ENCODE measurements at regions not wholly inside any gene's neighbourhood (a gene's known extent, or its start where the extent isn't known, plus 50 kb on each side); places are given as distances from the start of the nearest gene placed in this dataset.

DNA sequence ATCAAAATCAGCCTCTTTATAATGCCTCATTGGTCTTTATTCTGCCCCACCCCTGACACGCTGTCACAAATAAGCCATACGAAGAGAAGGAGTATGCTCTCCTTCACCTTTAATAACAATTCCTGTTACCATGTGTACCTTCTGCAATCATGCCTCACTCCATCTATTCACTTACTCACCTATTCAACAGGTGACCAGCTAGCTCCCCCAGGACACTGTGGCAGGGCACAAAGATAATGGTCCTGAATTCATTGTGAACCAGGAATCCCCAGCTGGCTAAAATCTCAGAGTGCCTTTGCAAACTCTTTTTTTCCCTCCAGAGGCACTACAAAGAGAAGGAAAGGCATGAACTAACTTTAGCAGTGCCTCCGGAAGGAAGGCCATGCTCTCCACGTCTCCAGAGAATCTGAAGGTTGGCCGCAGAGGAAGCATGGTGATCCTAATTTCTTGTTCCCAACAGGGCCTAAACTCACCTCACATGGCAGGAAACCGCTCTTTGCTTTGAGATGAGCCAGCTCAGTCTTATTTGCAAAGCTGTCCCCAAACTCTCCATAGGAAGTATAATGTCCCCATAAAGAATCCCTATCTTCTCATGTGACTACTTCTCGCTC lies 590.3 kb downstream of the BUD13 start:
- DNase-seq (ENCODE audit: low read depth) = no peak

DNA sequence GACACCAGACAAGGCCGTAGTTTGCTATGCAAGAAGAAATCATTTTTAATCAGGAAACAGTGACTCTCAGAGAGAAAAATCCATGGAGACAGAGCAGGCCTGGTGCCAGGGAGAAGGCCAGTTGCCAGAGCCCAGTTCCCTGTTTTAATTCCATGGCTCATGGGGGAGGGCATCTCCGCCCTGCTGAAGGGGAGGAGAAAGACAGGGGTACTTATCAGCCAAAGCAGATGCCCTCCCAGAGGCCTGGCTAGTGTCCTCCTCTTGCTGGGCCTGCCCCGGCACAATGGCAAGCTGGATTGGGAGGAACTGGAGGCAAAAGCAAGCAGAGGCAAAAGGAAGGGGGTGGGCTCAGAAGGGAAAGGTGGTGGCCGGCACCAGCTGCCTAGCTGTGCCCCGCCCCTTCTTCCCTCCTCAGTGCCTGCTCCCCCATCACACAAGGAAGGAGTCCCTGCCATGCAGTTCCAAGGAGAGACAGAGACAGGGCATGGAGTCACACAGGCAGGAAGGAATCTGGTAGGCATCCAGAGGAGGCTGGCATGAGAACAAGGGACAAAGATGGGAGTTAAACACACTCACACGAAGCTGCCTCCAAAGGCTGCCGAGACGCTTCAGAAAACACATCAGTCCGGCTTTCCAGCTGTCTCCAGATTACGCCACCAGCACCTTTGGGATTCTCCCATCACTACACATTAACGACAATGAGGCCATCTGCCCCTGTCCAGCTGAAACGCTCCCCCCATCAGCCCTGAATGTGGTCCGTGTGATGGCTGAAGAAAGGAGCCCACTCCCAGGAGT lies 591.8 kb downstream of the BUD13 start:
- DNase-seq (ENCODE audit: low read depth) = no peak

DNA sequence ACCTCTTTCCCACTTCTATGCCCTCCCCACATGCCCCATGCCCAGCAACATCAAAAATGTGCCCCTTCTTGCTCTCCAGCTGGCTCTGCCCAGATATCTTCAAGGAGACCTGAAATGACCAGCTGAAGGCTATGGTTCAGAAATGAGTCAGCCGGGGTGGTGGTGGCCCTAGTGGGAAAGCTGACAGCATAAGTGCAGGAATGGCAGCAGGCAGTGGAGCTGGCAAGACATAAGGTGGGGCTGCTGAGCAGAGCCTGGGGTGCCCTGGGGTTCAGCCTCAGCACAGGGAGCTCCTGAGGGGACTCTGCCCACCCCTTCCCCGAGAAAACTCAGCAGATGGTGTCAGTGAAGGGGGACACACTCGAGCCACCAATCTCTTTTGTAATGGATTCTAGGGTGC lies 593.4 kb downstream of the BUD13 start:
- DNase-seq (ENCODE audit: low read depth) = no peak

DNA sequence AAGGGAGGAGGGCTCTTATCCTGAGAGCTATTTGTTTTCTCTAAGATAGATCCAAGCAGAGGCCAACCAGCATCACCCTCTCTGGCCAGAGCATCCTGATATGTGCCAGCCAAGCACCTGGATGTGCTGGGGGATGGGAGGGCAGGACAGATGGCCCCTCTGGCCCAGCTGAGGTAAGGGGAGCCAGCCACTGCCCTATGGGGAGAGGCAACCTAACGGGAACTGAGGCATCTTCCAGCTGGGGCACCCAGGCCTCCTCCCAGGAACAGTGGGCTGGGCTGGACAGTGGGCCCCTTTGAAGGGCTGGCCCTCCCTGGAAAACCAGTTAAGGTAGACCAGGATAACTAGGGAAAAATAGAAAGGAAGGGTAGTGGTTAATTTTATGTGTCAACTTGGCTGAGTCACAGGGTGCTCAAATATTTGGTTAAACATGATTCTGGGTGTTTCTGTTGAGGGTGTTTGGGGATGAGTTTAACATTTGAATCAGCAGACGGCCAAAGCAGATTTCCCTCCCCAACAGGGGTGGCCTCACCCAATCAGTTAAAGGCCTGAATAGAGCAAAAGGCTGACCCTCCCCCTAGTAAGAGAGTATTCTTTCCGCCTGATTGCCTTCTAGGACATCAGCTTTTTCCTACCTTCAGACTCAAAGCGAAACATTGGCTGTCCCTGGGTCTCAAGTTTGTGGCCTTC lies 595.1 kb downstream of the BUD13 start:
- no peak for DNase-seq (ENCODE audit: low read depth)

DNA sequence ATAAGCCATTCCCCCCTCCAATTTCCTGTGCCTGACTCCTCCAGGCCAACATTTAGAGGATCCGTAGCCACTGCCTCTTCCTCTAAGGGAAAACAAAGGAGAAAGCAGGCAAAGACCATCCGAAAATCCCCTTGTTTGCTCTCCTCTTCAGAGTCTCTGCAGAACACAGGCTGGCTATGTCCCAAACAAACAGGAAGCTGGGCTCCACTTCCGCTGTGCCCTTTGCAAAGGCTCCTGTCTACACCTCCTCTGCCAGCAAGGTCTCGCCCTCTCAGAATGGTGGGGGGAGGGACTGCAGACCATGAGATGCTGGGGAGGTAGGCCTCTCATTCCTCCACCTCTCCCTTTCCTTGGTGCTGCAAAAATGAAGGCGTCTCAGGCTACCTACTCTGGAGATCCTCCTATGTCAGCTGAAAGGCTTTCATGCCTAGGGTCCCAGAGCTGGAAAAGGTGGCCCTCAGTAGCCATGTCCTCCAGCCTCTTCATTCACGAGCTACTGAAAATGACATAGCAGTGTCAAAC lies 596.2 kb downstream of the BUD13 start:
- DNase-seq (ENCODE audit: low read depth) = no peak

DNA sequence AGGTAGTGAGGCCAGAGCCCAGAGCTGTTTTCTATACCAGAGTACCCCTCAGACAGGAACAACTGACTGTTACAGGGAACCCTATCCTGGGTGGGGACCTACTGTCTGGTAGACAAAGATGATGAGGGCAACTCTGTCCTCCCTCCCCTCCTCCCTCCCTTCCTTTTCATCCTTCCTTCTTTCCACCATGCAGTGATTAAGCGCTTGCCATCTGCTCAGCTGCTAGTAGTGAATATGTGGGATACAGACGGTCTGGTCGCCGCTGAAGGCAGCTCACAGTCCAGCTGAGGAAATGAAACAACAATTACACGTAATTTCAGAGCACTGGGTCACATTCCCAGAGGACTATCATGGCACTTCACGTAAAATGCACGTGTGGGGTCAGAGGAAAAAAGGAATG lies 597.1 kb downstream of the BUD13 start:
- DNase-seq (ENCODE audit: low read depth) = no peak

DNA sequence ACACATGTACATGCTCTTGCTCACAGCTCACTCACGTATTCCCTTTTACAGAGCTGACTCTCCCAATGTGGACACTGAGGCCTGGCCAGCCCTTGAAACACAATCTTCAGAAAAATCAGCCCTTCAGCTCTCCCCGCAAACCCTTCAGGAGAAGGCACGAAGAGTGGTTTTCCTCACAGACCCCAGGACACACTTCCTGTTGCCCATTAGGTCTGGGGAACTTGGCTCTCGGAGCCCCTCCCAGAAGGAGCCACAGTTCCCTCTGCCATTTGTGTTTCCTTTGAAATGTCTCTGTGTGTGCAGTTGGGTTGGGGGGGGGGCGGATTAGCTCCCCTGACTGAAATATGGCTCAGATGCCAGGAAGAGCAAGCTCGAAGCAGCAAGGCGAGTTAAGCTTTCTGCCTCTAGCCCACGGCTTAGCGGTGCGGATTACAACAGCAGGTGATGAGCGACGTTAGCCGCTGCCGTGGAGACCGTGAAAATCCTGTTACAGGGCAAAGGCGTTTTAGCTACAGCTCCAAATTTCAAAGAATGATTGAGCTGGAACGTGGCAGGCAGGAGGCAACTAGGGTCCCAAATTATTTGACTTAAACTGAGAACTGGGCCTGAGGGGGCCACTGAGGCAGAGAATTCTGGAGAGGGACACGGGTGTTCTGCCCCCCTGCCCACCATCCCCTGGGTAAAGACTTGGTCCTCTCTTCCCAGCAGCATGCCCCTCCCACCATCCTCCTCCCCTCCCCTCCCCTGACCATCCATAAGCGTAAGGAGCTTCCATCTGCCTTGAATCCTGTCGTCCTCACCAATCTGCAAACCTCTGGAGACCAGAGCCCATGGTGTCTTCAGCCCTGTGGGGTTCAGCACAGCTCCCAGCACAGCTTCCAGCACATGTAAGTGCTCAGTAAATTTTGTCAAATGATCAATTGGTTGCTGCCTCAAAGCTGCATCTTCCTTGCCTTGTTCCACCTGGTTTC lies 598.6 kb downstream of the BUD13 start:
- no peak for DNase-seq (ENCODE audit: low read depth)

DNA sequence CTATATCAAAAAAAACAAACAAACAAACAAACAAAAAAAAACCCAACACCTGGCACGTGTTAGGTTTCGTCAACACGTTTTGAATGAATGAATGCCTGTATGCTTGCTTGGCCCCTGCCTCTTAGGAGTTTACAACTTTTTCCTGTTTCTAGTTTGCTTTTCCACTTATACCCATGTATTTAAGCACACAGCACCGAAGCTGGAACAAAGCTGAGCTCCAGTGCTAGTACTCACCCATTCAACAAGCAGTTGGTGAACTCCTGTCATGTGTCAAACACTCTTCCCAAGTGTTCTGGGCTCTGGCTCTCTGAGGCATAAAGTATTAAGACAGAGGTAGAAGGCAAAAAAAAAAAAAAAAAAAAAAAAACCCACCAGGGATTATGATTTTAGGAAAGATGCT lies 599.3 kb downstream of the BUD13 start:
- DNase-seq (ENCODE audit: low read depth) = no peak

DNA sequence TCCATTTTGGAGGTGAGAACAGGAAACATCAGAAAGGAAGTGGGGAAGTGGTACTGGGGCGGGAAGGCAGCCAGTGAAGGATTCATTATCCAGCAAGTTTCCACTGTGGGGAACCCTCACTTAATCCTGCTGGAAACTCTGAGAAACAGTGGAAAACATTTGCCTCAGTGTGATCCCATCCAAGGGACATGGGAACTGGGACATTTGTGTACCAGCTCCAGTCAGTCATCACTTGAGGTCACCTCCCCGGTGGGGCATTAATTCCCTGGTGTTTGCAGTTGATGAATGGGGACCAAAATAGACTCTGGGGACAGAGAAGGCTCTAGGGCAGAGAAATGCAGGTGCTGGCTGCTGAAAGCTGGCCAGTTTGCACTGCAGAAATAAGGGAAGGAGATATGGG lies 599.9 kb downstream of the BUD13 start:
- DNase-seq (ENCODE audit: low read depth) = no peak

DNA sequence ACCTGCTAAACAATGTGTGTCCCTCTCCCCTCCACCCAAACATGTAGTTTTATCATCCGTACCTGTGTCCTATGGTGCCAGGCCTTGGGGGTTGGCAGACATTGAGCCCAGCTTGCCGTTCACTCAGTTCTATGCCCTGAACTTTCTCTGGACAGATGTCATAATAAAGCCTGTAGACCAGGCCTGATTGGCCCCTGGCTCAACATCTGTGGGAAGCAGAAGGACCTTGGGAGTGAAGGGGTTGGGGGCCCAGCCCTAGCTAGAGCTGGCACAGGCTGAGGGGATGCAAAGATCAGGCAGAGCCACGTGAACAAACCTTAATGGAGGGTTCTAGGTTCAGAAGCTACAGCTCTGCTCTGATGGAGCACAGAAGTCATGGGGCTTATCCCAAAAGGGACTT lies 600.6 kb downstream of the BUD13 start:
- DNase-seq (ENCODE audit: low read depth) = no peak

DNA sequence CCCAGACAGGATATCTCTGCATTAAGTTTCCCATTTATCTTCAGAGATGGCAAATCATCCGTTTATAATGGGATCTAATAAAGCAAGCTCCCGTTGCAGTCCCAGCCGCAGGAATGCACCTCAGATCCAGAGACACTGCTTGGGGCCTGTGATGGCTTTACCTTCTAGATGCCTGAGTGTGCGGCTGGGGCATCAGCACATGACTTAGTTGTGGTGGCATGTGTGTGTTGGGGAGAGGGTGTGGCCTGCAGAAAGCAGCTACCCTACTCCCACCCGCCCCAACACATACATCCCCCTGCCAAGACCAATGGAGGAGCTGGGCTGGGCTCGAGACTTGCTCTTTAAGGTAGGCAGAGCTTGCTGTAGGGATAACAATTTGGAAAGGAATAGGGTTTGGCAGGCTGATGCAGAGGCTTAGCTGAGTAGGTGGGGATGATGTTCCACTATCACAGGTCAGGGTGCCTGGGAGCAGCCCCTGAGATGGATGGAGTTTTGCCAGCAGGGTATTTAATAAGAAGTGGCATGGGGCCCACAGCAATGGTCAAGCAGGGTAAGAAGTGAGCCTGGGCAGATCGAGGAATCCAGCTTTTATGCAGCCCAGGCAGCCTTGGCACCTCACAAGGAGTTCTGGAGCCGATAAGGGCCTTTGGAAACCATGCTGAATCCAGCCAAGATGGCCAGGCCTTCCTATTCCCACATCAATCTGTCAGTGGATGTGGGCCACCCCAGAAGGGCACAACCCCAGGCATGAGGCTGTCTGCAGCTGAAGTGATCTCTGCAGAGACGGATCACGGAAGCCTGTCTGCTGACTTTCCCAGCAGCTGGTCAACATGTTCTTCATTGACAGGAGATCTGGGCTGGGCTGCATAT lies 601.3 kb downstream of the BUD13 start:
- no peak for DNase-seq (ENCODE audit: low read depth)

DNA sequence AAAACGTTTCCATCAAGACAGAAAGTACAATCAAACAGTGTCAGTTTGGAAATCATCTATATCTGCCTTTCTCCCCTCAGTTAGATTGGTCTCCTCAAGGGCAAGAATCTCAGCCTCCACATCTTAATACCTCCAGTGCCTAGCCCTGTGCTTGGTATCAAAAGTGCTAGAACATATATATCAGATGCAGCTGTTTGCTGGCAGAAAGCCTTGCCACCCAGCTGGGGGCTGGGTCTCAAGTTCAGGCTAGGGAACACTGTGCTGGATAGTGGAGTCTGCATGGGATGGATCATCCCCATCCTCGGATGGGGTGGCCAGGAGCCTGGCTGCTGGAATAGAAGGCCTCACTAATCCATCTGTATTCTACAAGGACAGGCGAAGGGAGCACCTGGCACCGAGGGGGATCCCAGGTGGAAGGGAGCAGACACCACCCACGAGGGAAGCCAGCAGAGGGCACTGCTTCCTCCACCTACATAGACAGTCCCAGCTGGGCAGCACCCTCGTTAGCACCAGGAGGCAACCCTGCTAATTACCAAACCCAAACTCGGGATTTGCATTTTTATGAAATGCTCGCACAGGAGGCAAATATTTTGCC lies 602.2 kb downstream of the BUD13 start:
- DNase-seq (ENCODE audit: low read depth) = no peak

DNA sequence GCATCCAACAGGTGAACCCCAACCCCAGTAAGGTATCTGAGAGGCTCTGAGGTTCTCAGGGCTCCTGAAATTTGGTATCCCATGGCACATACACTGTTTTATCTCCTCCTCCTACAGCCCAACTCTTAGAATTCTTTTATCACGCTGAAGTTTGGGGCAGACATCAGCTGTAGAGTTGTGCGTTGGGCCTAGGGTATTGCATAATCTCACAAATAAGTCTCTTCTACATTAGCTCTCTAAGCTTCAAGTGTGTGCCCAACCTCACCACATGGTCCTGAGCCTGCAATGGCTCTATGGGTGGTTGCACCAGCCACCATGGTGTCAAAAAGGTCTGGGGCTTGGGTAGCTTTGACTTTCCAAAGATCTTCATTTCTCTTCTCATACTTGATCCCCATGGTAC lies 603.0 kb downstream of the BUD13 start:
- no peak for DNase-seq (ENCODE audit: low read depth)

DNA sequence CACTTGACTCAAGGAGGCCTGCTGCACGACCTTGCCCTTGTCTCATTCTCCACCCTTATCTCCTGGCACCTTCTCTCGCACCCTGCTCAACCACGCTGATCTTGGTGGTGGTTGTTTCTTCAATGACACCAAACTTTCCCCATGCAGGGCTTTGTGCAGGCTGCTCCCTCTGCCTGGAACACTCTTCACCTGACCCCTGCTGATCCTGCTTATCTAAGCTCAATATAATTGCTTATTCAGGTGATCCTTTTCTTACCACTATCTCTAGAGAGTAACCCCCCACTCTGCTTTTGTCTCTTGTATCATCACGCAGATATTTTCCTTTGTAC lies 604.4 kb downstream of the BUD13 start:
- DNase-seq (ENCODE audit: low read depth) = no peak

DNA sequence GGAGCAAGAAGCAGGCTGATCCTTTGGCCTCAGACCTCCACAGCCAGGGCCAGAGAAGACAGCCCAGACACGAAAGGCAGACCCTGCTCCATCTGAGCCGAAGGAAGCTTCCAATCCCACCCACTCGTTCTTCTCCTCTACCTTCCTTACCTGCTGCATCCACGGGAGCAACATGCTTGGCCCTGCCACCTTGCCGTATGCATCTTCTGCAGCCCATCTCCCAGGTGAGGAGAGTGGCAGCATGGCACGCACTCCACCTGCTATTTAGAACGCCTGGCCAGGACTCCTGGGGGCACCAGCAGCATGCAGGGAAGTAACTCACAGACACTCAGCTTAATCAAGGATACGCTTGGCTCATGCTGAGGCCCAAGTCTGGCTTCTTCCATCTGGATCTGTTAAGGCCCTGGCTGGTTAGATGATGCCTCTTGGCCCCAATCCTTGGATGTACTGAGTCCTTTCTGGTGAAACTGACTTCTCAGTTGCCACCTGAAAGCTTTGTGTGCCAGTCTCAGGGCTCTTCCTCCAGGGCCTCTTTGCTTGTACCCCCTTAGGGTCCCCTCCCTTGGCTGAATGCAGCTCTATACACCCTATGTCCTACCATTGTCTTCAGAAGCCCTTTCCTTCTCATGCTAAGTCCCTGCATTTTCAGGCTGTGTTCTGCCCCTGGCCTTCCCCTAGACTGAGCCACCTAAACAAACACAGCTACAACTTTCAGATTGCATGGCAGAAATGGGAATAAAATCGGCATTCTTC lies 604.9 kb downstream of the BUD13 start:
- no peak for DNase-seq (ENCODE audit: low read depth)

DNA sequence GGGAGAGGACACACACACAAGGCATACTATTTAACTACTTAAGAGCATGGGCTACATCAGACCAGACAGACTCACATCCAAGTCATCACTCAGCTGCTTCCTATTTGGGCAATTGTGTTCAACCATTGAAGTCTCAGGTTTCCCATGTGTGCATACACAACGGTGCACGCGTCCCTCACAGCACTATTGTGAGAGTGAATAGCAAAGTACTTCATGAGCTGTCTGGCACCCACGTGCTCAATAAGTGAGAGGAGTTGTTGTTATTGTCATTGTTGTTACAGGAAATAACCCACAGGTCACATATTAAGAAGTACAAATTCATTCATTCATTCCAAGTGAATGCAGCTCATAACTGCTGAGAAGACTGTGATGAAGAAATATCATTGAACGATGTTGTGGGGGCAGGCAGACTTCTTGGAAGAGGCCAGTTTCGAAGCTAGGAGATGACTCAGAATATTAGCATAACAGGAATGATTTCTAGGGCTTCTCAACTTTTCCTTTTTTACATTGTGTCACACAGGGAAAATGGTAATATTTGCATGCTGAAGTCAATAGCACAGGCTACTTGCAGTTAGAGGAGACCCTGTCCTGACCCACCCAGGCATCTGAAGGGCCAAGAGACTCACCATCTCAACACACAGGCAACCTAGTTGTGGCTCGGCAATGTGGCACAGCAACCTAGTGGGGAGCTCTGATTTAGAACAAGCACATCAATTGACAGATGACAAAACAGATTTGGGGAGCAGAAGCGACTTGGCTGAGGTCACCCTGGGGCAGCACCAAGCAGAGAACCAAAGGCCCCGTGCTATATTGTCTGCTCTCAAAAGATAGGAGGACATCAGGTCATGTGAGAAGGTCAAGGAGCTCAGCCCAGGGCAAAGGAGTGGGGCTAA lies 606.0 kb downstream of the BUD13 start:
- DNase-seq (ENCODE audit: low read depth) = no peak

DNA sequence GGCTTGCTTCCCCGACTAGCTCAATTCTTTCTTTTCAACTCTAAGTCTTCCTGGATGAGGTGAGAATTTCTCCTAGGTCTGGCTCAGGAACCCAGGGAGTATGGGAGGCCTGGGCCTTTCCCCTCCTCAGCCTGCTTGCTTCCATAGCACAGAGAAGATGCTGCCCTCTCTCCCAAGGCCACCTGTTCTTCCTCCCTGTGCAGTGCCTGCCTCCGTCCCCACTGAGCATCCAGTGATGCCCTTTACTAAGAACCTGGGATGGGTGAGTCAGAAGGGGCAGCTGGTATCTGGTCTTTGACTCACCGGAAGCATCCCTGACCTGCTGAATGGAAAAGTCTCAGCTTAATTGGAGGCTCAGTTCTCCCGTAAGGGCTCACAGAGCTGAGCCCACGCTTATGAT lies 607.9 kb downstream of the BUD13 start:
- DNase-seq (ENCODE audit: low read depth) = no peak

DNA sequence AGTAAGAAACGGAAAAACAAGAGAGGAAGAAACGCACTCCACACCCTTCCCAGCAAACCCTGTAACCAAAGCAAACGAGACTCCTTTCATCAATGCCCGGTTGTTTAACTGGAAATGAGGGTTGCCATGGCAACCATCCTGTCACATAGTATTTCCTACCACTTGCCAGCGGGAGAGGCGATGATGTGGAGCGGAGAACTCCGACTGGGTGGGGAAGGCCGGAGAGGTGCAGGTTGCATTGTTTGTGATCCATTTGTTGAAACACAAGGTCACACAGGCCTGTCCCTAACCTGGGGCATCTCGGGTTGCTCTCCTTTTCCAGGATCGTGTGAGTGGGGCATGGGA lies 609.9 kb downstream of the BUD13 start:
- no peak for DNase-seq (ENCODE audit: low read depth)
